Suprapubic skin (tissue), 4 donors: ENCODE measurements at regions not wholly inside any gene's neighbourhood (a gene's known extent, or its start where the extent isn't known, plus 50 kb on each side); places are given as distances from the start of the nearest gene placed in this dataset.
"Not testable (repeated sequence)": the region's sequence is repeated elsewhere in the genome, so short reads cannot be mapped to it uniquely, and the experiment has no call there.

Experiments
- DNase-seq, 2 donors: peaks; one replicate each; pipeline ENCODE4 v3.0.0-alpha.2; 2019; ENCODE audit warnings: low spot score in 2 of 2
- H3K27ac ChIP-seq: fragments of 200-600 bp; sonication (generic); one replicate; pipeline ENCODE4 v1.5.1; 2019
- H3K27me3 ChIP-seq: fragments of 200-600 bp; sonication (generic); one replicate; pipeline ENCODE4 v1.5.1; 2019
- H3K36me3 ChIP-seq: fragments of 200-600 bp; sonication (generic); one replicate; pipeline ENCODE4 v1.5.1; 2019
- H3K4me1 ChIP-seq: fragments of 200-600 bp; sonication (generic); one replicate; pipeline ENCODE4 v1.5.1; 2019
- H3K4me3 ChIP-seq: fragments of 200-600 bp; sonication (generic); one replicate; pipeline ENCODE4 v1.5.1; 2019; ENCODE audit warnings: mild to moderate bottlenecking
- H3K9me3 ChIP-seq: fragments of 200-600 bp; sonication (generic); one replicate; pipeline ENCODE4 v1.5.1; 2019
- CTCF ChIP-seq, 2 donors: fragments of 200-600 bp in 1 of 2; fragments of 450-650 bp in 1 of 2; sonication (generic) in 1 of 2; IDR thresholded peaks; one replicate each; pipeline ENCODE4 v1.5.1; 2016 to 2019; ENCODE audit warnings: antibody characterized with exemption in 2 of 2, mild to moderate bottlenecking in 1 of 2, moderate library complexity in 1 of 2
- EP300 ChIP-seq: sonication (generic); formaldehyde crosslinking; IDR thresholded peaks from one replicate; pipeline ENCODE4 v1.6.1; 2017; ENCODE audit warnings: antibody characterized with exemption
- POLR2A ChIP-seq, 2 donors: fragments of 450-650 bp; IDR thresholded peaks; one replicate each; pipeline ENCODE4 v1.6.1; 2017; ENCODE audit warnings: antibody characterized with exemption in 2 of 2, mild to moderate bottlenecking in 2 of 2, moderate library complexity in 2 of 2
- POLR2AphosphoS5 ChIP-seq, 3 donors: sonication (generic); formaldehyde crosslinking; IDR thresholded peaks; one replicate each; pipeline ENCODE4 v1.6.1; 2017; ENCODE audit warnings: antibody characterized with exemption in 3 of 3
- WGBS: methylation state at CpG from one replicate; pipeline ENCODE4 v1.1.5; 2018; 5-methylcytosine and 5-hydroxymethylcytosine counted together

- Histone ChIP-seq H3K27ac (no peak overlapping the region), H3K4me1 (no peaks in the 10 kb centered on the region), H3K36me3 (no peaks in the 10 kb centered on the region), H3K9me3 (no peaks in the 10 kb centered on the region), H3K4me3 (no peak overlapping the region), H3K27me3 (no peaks in the 10 kb centered on the region)
- TF ChIP-seq EP300 (no peak), POLR2AphosphoS5 (IDR thresholded peaks at IDR 0.05) (no peak), POLR2A (IDR thresholded peaks at IDR 0.05) (no peak), CTCF (IDR thresholded peaks at IDR 0.05) (no peak)
- 78% methylated on average over 5 of the region's 5 CpGs for WGBS
- no peak for DNase-seq
These were observed 192.3 kb downstream of the EVX1 start for GRCh38 chr7:27434756-27435400.

- Histone ChIP-seq H3K4me3 (no peak overlapping the region), H3K4me1 (no peaks in the 10 kb centered on the region), H3K27me3 (no peaks in the 10 kb centered on the region), H3K36me3 (no peaks in the 10 kb centered on the region), H3K9me3 (no peaks in the 10 kb centered on the region), H3K27ac (no peak overlapping the region)
- DNase-seq: no peak
- WGBS: 51% methylated on average over 3 of the region's 3 CpGs
- TF ChIP-seq POLR2AphosphoS5 (IDR thresholded peaks at IDR 0.05) (no peak), EP300 (no peak)
These were observed 192.9 kb downstream of the EVX1 start for GRCh38 chr7:27435461-27435860.

GRCh38 chr7:27438881-27439589, 196.4 kb downstream of the EVX1 start:
- Histone ChIP-seq H3K9me3 (no peaks in the 10 kb centered on the region), H3K4me3 (no peak overlapping the region), H3K27ac (no peak overlapping the region), H3K27me3 (peaks cover 5% of the 10 kb centered on the region), H3K4me1 (no peaks in the 10 kb centered on the region), H3K36me3 (no peaks in the 10 kb centered on the region)
- TF ChIP-seq POLR2AphosphoS5 (IDR thresholded peaks at IDR 0.05) (no peak), POLR2A (IDR thresholded peaks at IDR 0.05) (no peak), CTCF (IDR thresholded peaks at IDR 0.05) (no peak), EP300 (no peak)
- no peak for DNase-seq
- WGBS: 83% methylated on average over 6 of the region's 6 CpGs

GRCh38 chr7:27442455-27442854, 199.9 kb downstream of the EVX1 start:
- TF ChIP-seq EP300 (no peak), POLR2A (IDR thresholded peaks at IDR 0.05) (no peak), POLR2AphosphoS5 (IDR thresholded peaks at IDR 0.05) (no peak), CTCF (IDR thresholded peaks at IDR 0.05) (no peak)
- H3K4me1 ChIP-seq: no peaks in the 10 kb centered on the region
- H3K27ac ChIP-seq: no peak overlapping the region
- H3K9me3 ChIP-seq: no peaks in the 10 kb centered on the region
- H3K27me3 ChIP-seq: peaks cover 5% of the 10 kb centered on the region
- H3K4me3 ChIP-seq: no peak overlapping the region
- H3K36me3 ChIP-seq: no peaks in the 10 kb centered on the region
- no peak for DNase-seq

- not testable (repeated sequence) for H3K9me3 ChIP-seq, H3K27me3 ChIP-seq, H3K4me3 ChIP-seq, H3K27ac ChIP-seq, H3K4me1 ChIP-seq, DNase-seq, H3K36me3 ChIP-seq
- WGBS: 33% methylated on average over 7 of the region's 8 CpGs
These were observed 206.4 kb downstream of the EVX1 start for GRCh38 chr7:27449046-27449445.

GRCh38 chr7:27453702-27454405, 208.8 kb downstream of the HIBADH start:
- H3K27ac ChIP-seq: no peak overlapping the region
- TF ChIP-seq POLR2A (IDR thresholded peaks at IDR 0.05): no peak
- no peak for TF ChIP-seq POLR2AphosphoS5 (IDR thresholded peaks at IDR 0.05)
- no peak for TF ChIP-seq EP300
- no peak for TF ChIP-seq CTCF (IDR thresholded peaks at IDR 0.05)
- peaks cover 3% of the 10 kb centered on the region for H3K27me3 ChIP-seq
- WGBS: 60% methylated on average over 8 of the region's 8 CpGs
- no peaks in the 10 kb centered on the region for H3K36me3 ChIP-seq
- H3K4me1 ChIP-seq: no peaks in the 10 kb centered on the region
- no peaks in the 10 kb centered on the region for H3K9me3 ChIP-seq
- no peak for DNase-seq
- no peak overlapping the region for H3K4me3 ChIP-seq

- H3K27me3 ChIP-seq, H3K36me3 ChIP-seq, DNase-seq, H3K27ac ChIP-seq, H3K9me3 ChIP-seq, H3K4me1 ChIP-seq, H3K4me3 ChIP-seq: not testable (repeated sequence)
- 88% methylated on average over 12 of the region's 16 CpGs for WGBS
These were observed 205.6 kb downstream of the HIBADH start for GRCh38 chr7:27457120-27457519.

GRCh38 chr7:27457603-27458565, 204.8 kb downstream of the HIBADH start:
- H3K4me3 ChIP-seq, H3K9me3 ChIP-seq, H3K27me3 ChIP-seq, H3K36me3 ChIP-seq, H3K27ac ChIP-seq, DNase-seq, H3K4me1 ChIP-seq: not testable (repeated sequence)
- WGBS: 79% methylated on average over 30 of the region's 35 CpGs
